SKM-1 (cell line): ENCODE measurements at regions not wholly inside any gene's neighbourhood (a gene's known extent, or its start where the extent isn't known, plus 50 kb on each side); places are given as distances from the start of the nearest gene placed in this dataset.

Experiments used
- DNase-seq: peaks from one replicate; lab custom pipeline; 2025; ENCODE audit not compliant: unreplicated experiment; lab: John Stamatoyannopoulos, UW

- DNase-seq: no peak
These were observed 114.2 kb downstream of the FOXD2 start for GRCh38 chr1:47551971-47552528.

- no peak for DNase-seq
These were observed 116.2 kb downstream of the FOXD2 start for GRCh38 chr1:47554082-47554481.

DNA sequence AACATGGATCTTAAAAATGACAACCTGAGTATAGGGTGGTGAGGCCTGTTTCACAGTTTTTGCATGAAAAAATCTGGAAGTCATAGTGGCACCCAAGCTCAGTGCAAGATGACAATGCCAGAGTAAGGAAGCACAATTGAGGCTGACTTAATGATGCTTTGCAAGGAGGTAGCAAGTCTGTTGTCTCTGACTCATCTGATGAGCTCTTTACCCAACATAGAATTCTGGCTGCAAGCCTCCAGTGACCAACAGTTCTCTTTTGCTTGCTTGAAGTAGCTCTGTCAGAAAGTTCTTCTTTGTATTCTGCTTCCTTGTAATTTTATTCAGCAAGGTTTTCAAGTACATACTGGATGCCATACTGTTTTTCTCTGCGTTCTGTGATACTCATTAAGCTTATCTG, 117.1 kb downstream of the FOXD2 start:
- no peak for DNase-seq

DNA sequence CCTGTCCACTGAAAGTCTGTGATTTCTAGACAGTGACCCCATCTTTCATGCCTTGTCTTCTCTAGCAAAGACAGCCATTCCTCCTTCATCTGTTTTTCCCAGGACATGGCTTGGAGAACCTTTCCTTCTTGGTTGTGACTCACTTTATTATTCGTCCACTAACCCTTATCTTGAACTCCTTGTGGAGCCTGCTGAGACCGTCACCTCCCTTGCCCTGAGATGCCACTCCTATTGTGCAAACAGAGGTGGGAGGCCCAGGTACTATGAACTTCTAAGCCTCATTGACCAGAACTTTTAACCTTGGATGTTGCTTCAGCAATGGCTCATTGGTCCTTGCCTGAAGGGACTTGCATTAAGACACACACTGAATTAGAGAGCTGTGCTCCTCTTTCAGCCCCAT, 117.5 kb downstream of the FOXD2 start:
- no peak for DNase-seq

DNA sequence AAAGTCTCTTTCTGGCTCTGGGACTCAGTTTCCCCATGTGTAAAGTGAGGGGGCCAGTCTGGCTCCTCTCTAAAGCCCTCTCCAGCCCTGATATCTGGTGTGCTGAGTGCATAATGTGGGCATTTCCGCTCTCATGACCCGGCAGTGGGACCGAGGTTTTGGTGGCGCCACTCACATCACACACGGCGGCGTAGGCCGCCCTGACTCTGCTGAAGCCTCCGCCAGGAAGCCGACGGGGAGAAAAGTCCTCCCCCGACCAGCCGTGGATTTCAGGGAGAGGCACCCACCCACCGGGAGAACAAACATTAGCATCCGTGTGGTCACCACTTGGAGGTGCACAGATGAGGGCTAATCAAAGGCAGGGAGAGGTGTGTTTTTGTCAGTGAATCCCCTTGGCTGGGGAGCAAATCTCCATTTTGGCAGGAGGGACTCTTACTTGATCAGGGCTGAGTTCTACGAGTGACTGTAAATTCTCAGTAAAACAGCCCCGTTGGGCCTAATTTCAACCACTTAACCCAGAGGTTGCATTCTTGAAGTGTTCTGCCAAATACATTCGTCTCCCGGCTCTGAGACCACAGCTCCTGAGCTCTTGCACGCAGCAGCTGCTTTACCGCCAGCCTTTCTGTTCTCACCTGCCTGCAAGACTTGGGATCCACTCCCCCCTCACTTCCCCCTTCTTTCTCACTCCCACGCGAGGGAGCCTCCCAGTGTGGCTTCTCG, 118.2 kb downstream of the FOXD2 start:
- DNase-seq: no peak

- no peak for DNase-seq
These were observed 119.2 kb downstream of the FOXD2 start for GRCh38 chr1:47557066-47557465.

GRCh38 chr1:47558601-47559593, 121.1 kb downstream of the FOXD2 start:
- DNase-seq: no peak

DNA sequence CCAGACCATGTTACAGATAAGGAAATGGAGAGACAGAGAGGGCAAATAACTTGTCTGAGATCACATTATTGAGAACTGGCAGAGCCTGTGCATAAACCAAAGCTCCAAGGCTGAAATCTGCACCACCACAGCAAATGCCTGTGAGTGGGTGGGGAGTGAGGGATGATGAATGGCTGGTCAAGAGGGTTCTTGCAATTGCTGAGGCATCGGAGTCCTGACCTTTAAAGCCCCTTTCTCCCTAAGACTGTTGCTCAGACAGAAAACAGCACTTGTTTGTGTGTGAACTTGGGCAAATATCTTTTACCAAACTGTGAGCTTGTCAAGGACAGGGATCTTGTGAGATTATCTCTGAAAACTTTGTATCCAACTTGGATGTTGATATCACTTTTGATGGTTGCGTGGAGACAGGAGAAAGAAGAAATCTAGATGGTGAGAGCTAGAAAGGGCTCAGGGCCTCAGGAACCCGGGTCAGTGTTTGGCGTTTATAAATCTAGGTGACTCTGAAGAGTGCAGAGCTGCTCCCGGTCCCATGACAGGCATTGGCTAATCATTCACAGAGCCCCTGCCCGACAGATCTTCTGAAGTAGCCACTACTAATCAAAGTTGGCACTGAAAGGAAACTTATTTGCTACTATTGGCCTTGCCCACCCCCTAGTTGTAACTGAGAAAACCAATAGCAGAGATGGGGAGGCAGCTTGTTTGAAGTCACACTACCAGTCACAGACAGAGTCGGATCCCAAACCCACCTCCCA, 122.3 kb downstream of the FOXD2 start:
- no peak for DNase-seq

- no peak for DNase-seq
These were observed 123.7 kb downstream of the FOXD2 start for GRCh38 chr1:47561523-47562007.

DNA sequence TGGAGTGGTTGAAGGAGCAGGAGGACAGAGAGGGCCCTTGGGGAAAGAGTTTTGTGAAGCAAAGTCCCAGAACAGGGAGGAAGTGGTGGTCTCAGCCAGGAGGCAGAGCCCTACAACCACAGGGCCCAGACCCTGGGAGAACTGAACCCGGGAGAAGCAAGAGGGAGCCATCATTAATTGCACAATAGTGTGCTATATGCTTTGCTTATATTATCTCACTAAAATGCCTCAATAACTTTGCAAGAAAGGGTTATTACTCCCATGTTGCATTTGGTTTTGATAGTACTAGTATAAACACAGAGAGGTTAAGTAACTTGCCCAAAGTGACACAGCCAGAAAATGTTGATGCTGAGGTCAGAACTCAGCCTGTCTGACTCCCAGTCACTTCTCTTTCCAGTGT, 124.3 kb downstream of the FOXD2 start:
- DNase-seq: no peak

DNA sequence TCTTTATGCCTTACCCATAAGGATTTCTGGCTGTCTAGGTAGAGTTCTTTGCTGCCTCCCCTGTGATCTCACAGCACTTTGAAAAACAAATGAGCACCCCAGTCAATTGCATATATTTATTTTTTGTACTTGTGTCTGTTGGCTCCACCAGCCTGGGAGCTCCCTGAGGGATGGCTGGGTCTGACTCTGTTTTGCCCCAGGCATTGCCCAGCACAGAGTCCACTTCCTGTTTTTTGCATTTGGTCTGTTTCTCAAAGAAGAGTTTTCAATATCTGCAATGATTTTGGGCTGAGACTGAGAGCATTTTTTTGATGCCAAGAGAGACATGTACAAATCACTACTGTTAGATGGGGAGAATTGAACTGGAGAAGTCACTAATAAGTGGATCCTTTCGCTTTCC, 125.0 kb downstream of the FOXD2 start:
- no peak for DNase-seq

GRCh38 chr1:47563201-47563600, 125.4 kb downstream of the FOXD2 start:
- no peak for DNase-seq

DNA sequence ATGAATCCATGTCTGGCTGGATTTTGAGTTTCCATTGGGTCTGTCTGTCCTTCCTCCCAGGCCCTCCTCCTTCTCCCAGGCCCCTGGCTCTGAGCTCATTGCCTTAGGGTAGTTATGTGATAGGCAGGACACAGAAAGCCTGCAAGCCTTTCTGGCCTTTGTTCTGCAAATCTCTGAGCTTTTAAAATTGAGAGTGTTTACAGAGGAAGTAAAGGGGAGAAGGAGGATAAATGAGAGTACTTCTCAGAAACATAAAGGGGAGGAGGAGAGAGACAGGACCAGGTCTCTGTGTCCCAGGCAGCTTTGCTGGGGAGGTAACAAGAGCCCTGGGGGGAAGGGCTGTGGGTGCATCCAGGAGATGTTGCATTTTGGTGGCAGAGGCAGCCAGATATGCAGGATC, 126.7 kb downstream of the FOXD2 start:
- no peak for DNase-seq

DNA sequence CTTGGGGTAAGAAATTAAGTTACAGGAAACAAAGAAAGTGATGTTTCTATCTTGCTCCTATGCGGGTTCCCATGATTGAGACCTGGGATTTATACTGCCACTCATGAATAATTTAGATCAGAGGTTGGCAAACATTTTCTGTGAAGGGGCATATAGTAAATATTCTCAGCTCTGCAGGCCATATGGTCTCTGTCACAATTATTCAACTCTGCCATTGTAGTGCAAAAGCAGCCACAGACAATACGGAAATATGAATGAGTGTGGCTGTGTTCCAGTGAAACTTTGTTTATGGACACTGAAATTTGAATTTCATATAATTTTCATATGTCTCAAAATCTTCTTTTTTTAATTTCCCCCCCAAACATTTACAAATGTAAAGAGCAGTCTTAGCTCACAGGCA, 127.2 kb downstream of the FOXD2 start:
- DNase-seq: no peak

DNA sequence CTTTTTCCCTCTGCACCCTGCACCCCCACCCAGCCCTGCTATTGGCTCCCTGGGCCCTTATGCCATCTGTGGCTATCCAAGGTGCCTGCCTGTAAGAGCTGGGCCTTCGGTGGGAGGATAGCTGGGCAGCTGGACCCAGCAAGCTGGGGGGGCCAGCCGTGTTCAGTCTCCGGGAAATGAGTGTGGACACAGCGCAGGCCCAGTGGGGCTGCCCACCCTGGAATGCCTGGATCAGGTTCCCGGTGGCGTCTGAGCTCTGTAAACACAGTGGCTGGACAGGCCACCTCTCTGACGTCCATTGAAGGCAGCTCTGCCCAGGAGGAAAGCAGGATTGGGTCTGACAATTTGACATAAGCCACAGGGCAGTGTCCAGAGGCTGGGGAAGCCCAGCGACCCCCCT, 127.8 kb downstream of the FOXD2 start:
- no peak for DNase-seq

GRCh38 chr1:47568763-47569162, 130.9 kb downstream of the FOXD2 start:
- no peak for DNase-seq

DNA sequence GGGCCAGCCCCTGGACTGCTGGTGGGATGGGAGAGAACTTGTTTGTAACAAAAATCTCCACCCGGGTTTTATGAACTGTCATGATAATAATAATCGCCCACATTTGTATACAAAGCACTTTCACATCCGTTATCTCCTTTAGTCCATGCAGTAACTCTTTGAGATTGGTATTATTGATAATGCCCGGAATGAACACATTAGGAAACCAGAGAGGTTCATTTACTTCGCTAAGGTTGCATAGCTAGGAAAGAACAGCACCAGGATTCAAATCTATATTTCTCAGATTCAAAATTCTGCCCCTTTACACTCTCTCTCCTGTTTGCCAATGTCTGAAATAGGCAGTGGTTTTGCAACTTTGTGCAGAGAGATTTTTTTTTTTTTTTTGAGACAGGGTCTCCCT, 131.4 kb downstream of the FOXD2 start:
- no peak for DNase-seq

- DNase-seq: no peak
These were observed 132.0 kb downstream of the FOXD2 start for GRCh38 chr1:47569681-47570470.

- no peak for DNase-seq
These were observed 133.3 kb downstream of the FOXD2 start for GRCh38 chr1:47571161-47571560.

DNA sequence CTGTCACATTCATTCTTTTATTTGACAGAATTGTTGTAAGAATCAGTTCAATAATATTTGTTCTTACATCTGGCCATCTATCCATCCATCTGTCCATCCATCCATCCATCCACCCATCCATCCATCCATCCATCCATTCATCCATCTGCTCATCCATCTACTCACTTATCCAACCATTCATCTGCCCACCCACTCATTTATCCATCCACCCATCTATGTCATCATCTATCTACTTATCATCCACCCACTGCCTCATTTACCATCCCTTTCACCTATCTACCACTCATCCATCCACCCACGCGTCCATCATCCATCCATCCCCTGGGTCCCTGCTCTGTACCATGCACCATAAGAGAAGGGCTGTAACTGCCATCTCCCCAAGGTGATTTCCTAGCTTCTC, 134.1 kb downstream of the FOXD2 start:
- DNase-seq: no peak
